ENCODE measurements at regions not wholly inside any gene's neighbourhood (a gene's known extent, or its start where the extent isn't known, plus 50 kb on each side); places are given as distances from the start of the nearest gene placed in this dataset.

GRCh38 chr1:173411835-173412742 lies 65.0 kb upstream of the PRDX6 start:
- Mint-ChIP-seq H3K4me1 (ENCODE audit: unreplicated experiment) (no peaks in the 10 kb centered on the region), H3K27me3 (ENCODE audit: unreplicated experiment) (no peaks in the 10 kb centered on the region), H3K9me3 (ENCODE audit: unreplicated experiment) (no peaks in the 10 kb centered on the region), H3K27ac (ENCODE audit: unreplicated experiment) (no peak overlapping the region), H3K36me3 (ENCODE audit: unreplicated experiment) (no peaks in the 10 kb centered on the region), H3K4me3 (ENCODE audit: unreplicated experiment) (no peak overlapping the region)
- DNase-seq (ENCODE audit: extremely low spot score, unreplicated experiment), result no peak
- no peak for TF ChIP-seq CTCF (IDR thresholded peaks at IDR 0.05)

GRCh38 chr1:173413271-173413707 lies 63.8 kb upstream of the PRDX6 start:
- Mint-ChIP-seq H3K9me3 (ENCODE audit: unreplicated experiment) (no peaks in the 10 kb centered on the region), H3K4me3 (ENCODE audit: unreplicated experiment) (no peak overlapping the region), H3K4me1 (ENCODE audit: unreplicated experiment) (no peaks in the 10 kb centered on the region)

GRCh38 chr1:173414136-173414535 lies 63.0 kb upstream of the PRDX6 start:
- Mint-ChIP-seq H3K9me3 (ENCODE audit: unreplicated experiment) (no peaks in the 10 kb centered on the region), H3K27me3 (ENCODE audit: unreplicated experiment) (no peaks in the 10 kb centered on the region), H3K27ac (ENCODE audit: unreplicated experiment) (no peak overlapping the region), H3K4me1 (ENCODE audit: unreplicated experiment) (no peaks in the 10 kb centered on the region), H3K4me3 (ENCODE audit: unreplicated experiment) (no peak overlapping the region), H3K36me3 (ENCODE audit: unreplicated experiment) (no peaks in the 10 kb centered on the region)
- TF ChIP-seq CTCF (IDR thresholded peaks at IDR 0.05), result no peak
- no peak for DNase-seq (ENCODE audit: extremely low spot score, unreplicated experiment)

More at GRCh38 chr1:173413271-173413707, 63.8 kb upstream of the PRDX6 start:
- DNase-seq (ENCODE audit: extremely low spot score, unreplicated experiment), result no peak
- no peak for TF ChIP-seq CTCF (IDR thresholded peaks at IDR 0.05)
- Mint-ChIP-seq H3K27me3 (ENCODE audit: unreplicated experiment) (no peaks in the 10 kb centered on the region), H3K27ac (ENCODE audit: unreplicated experiment) (no peak overlapping the region), H3K36me3 (ENCODE audit: unreplicated experiment) (no peaks in the 10 kb centered on the region)

GRCh38 chr1:173414539-173415226 lies 62.5 kb upstream of the PRDX6 start:
- no peak for TF ChIP-seq CTCF (IDR thresholded peaks at IDR 0.05)
- Mint-ChIP-seq H3K4me3 (ENCODE audit: unreplicated experiment) (no peak overlapping the region), H3K36me3 (ENCODE audit: unreplicated experiment) (no peaks in the 10 kb centered on the region), H3K27ac (ENCODE audit: unreplicated experiment) (no peak overlapping the region), H3K9me3 (ENCODE audit: unreplicated experiment) (no peaks in the 10 kb centered on the region), H3K4me1 (ENCODE audit: unreplicated experiment) (no peaks in the 10 kb centered on the region), H3K27me3 (ENCODE audit: unreplicated experiment) (no peaks in the 10 kb centered on the region)
- DNase-seq (ENCODE audit: extremely low spot score, unreplicated experiment), result no peak

GRCh38 chr1:173415490-173415889 lies 61.6 kb upstream of the PRDX6 start:
- no peaks in the 10 kb centered on the region for H3K27me3 Mint-ChIP-seq (ENCODE audit: unreplicated experiment)
- DNase-seq (ENCODE audit: extremely low spot score, unreplicated experiment), result no peak
- no peak overlapping the region for H3K4me3 Mint-ChIP-seq (ENCODE audit: unreplicated experiment)
- H3K9me3 Mint-ChIP-seq (ENCODE audit: unreplicated experiment), result no peaks in the 10 kb centered on the region
- no peaks in the 10 kb centered on the region for H3K36me3 Mint-ChIP-seq (ENCODE audit: unreplicated experiment)
- peaks cover 3% of the 10 kb centered on the region for H3K4me1 Mint-ChIP-seq (ENCODE audit: unreplicated experiment)
- TF ChIP-seq CTCF (IDR thresholded peaks at IDR 0.05), result no peak
- no peak overlapping the region for H3K27ac Mint-ChIP-seq (ENCODE audit: unreplicated experiment)
